22Rv1 (cell line): ENCODE measurements at regions not wholly inside any gene's neighbourhood (a gene's known extent, or its start where the extent isn't known, plus 50 kb on each side); places are given as distances from the start of the nearest gene placed in this dataset.

ENCODE experiments used
- CTCF ChIP-seq: fragments of 450-650 bp; IDR thresholded peaks from 2 replicates; pipeline ENCODE4 v1.5.1; 2017; ENCODE audit warnings: mild to moderate bottlenecking
- ZFX ChIP-seq: fragments of 450-650 bp; IDR thresholded peaks from 2 replicates; pipeline ENCODE4 v1.6.1; 2017; ENCODE audit warnings: antibody characterized with exemption, borderline replicate concordance

GRCh38 chr21:35127851-35128250, 78.7 kb upstream of the RUNX1 start:
- TF ChIP-seq CTCF (no peak), ZFX (no peak)
